Mucosa of descending colon (tissue), 3 donors: ENCODE measurements at regions not wholly inside any gene's neighbourhood (a gene's known extent, or its start where the extent isn't known, plus 50 kb on each side); places are given as distances from the start of the nearest gene placed in this dataset.

Experiments
- ATAC-seq: fragments of 200-7000 bp; cut with Tn5 transposase; one replicate; pipeline ENCODE4 v1.9.1; 2020; ENCODE audit warnings: mild to moderate bottlenecking, moderate library complexity
- DNase-seq, 3 donors: peaks; one replicate each; pipeline ENCODE4 v3.0.0-alpha.2; 2020
- H3K36me3 ChIP-seq: fragments of 200-600 bp; one replicate; pipeline ENCODE4 v1.8.0; 2021; ENCODE audit warnings: low read depth, mild to moderate bottlenecking
- H3K4me1 ChIP-seq: fragments of 200-600 bp; one replicate; pipeline ENCODE4 v1.8.0; 2021; ENCODE audit warnings: low read depth, mild to moderate bottlenecking
- H3K4me3 ChIP-seq: fragments of 200-600 bp; one replicate; pipeline ENCODE4 v1.8.0; 2021; ENCODE audit warnings: mild to moderate bottlenecking
- H3K9me3 ChIP-seq: fragments of 200-600 bp; one replicate; pipeline ENCODE4 v1.8.0; 2021; ENCODE audit warnings: mild to moderate bottlenecking
- intact Hi-C, 2 donors: fragments of 100-400 bp; cut with DNase I in 1 of 2; cut with micrococcal nuclease in 1 of 2; formaldehyde crosslinking; loops; one replicate each; pipeline versions ENCODE4 v1.11.0 to v1.11.1; 2022; cut with DNase I, micrococcal nuclease
- TF ChIP-seq, protein P1 (sequence below): fragments of 200-600 bp; IDR thresholded peaks from one replicate; pipeline ENCODE4 v1.8.0; 2022; ENCODE audit warnings: antibody characterized with exemption, mild to moderate bottlenecking
- donor health status: DM: no; HTN: no; CAD: no; lungs with moderate emphysema.
- donor health status: DM: no; HTN: no; CAD: no.
- donor health status: DM: no; HTN: yes; CAD: no.

GRCh38 chr11:42571131-42571877 lies 740.5 kb upstream of the API5 start:
- DNase-seq (no peak), ATAC-seq (no peak)
- Histone ChIP-seq H3K4me3 (no peak overlapping the region), H3K36me3 (no peaks in the 10 kb centered on the region), H3K9me3 (no peaks in the 10 kb centered on the region), H3K4me1 (no peaks in the 10 kb centered on the region)
- TF ChIP-seq, protein P1, sequence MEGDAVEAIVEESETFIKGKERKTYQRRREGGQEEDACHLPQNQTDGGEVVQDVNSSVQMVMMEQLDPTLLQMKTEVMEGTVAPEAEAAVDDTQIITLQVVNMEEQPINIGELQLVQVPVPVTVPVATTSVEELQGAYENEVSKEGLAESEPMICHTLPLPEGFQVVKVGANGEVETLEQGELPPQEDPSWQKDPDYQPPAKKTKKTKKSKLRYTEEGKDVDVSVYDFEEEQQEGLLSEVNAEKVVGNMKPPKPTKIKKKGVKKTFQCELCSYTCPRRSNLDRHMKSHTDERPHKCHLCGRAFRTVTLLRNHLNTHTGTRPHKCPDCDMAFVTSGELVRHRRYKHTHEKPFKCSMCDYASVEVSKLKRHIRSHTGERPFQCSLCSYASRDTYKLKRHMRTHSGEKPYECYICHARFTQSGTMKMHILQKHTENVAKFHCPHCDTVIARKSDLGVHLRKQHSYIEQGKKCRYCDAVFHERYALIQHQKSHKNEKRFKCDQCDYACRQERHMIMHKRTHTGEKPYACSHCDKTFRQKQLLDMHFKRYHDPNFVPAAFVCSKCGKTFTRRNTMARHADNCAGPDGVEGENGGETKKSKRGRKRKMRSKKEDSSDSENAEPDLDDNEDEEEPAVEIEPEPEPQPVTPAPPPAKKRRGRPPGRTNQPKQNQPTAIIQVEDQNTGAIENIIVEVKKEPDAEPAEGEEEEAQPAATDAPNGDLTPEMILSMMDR: no peak
- intact Hi-C loops: no loop called here

DNA sequence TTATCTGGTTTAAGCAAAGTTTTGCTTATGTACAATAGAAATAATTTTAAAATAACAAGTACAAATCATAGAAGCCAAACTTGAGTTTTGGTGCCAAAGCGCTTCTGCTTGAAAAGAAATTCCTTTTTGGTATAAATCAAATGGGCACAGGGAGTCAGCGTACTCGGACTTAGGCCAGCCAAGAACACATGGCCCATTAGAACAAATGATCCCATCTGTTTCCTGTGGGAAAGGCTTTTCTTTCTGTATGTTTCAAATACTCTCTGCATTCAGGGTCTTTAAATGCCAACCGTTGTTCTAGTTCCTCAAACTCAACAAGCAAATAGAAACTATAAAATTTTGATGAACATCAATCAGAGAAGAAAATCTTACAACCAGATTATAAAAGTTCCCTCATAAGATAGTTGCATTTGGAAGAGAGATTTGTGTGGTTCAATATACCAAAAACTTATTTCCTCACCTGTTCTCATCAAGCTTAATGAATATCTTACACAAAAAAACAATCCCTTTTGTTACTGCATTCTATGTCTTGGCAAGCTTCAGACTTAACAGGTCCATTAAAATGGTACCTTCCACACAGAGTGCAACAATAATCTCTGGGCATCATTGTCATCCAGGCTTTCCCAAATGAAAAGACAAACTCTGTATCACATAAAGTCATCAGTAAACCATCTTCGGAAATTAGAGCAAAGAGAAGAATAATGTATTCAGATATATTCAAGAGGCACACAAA lies 739.8 kb upstream of the API5 start:
- DNase-seq: no peak
- no peak overlapping the region for H3K4me3 ChIP-seq
- H3K36me3 ChIP-seq: no peaks in the 10 kb centered on the region
- TF ChIP-seq, protein P1: no peak
- no peak for ATAC-seq
- no peaks in the 10 kb centered on the region for H3K4me1 ChIP-seq
- intact Hi-C loops: no loop called here
- no peaks in the 10 kb centered on the region for H3K9me3 ChIP-seq

GRCh38 chr11:42576318-42576717 lies 735.5 kb upstream of the API5 start:
- no peaks in the 10 kb centered on the region for H3K4me1 ChIP-seq
- TF ChIP-seq, protein P1: no peak
- H3K4me3 ChIP-seq: no peak overlapping the region
- intact Hi-C loops: no loop called here
- ATAC-seq (no peak), DNase-seq (no peak)
- no peaks in the 10 kb centered on the region for H3K9me3 ChIP-seq
- H3K36me3 ChIP-seq: no peaks in the 10 kb centered on the region

GRCh38 chr11:42589286-42589685 lies 722.5 kb upstream of the API5 start:
- no peaks in the 10 kb centered on the region for H3K36me3 ChIP-seq
- DNase-seq (no peak), ATAC-seq (no peak)
- no peak overlapping the region for H3K4me3 ChIP-seq
- TF ChIP-seq, protein P1: no peak
- intact Hi-C loops: no loop called here
- H3K9me3 ChIP-seq: no peaks in the 10 kb centered on the region
- no peaks in the 10 kb centered on the region for H3K4me1 ChIP-seq

DNA sequence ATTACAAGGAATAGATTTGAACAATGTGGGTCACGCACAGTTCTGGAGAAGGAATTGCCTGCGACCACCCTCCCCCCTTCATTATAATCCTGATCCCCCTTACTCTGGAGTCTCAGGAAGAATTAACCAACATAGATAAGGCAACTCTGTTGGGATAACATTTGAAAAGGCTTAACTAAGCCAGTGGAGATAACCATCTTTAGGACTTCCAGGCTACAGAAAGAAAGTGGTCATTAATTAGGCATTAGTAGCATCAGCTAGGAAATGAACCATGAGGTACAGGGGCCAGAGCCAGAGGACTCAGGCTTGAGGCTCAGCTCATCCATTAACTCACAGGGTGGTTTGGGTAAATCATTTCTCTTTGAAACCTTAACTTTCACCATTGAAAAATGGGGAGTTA lies 720.0 kb upstream of the API5 start:
- TF ChIP-seq, protein P1: no peak
- H3K4me1 ChIP-seq: no peaks in the 10 kb centered on the region
- H3K9me3 ChIP-seq: no peaks in the 10 kb centered on the region
- DNase-seq: no peak
- no peak for ATAC-seq
- H3K36me3 ChIP-seq: no peaks in the 10 kb centered on the region
- H3K4me3 ChIP-seq: no peak overlapping the region
- intact Hi-C loops: no loop called here
